HL-60 (cell line): ENCODE measurements at regions not wholly inside any gene's neighbourhood (a gene's known extent, or its start where the extent isn't known, plus 50 kb on each side); places are given as distances from the start of the nearest gene placed in this dataset.

ENCODE experiments used
- GABPA ChIP-seq: IDR thresholded peaks from 2 replicates; pipeline ENCODE4 v1.6.1; 2012; ENCODE audit warnings: low read depth
- POLR2AphosphoS5 ChIP-seq: IDR thresholded peaks from 2 replicates; pipeline ENCODE4 v1.6.1; 2012; ENCODE audit warnings: low read depth
- SPI1 ChIP-seq: IDR thresholded peaks from 2 replicates; pipeline ENCODE4 v1.6.1; 2012; ENCODE audit warnings: low read depth, mild to moderate bottlenecking, borderline replicate concordance
- TF ChIP-seq, protein P1 (sequence below): IDR thresholded peaks from one replicate; pipeline ENCODE4 v1.5.1; 2011; ENCODE audit warnings: low read length, control low read depth, inconsistent platforms; ENCODE audit not compliant: insufficient read depth
- TF ChIP-seq, protein P2 (sequence below): IDR thresholded peaks from 2 replicates; pipeline ENCODE4 v1.6.1; 2012; ENCODE audit warnings: low read depth; ENCODE audit not compliant: insufficient replicate concordance

DNA sequence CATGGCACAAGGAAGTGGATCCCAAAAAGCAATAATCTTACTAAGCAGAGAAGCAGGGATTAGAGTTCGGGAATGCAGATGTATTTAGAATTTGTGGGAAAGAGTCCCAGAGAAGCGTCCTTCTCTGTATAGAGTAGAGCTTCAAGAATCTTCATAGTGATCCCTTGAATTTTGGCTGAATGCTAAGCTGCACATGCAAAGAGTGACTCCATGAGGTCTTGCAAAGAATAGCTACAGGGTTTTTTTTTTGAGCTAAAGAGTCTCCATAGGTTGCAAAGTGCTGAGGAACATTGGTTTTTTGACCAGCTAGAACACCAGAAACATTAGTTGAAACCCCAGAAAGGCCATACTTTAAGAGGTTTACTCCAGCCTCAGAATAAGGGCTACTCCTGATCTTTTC lies 206.7 kb downstream of the CTH start:
- TF ChIP-seq POLR2AphosphoS5: no peak
- no peak for TF ChIP-seq GABPA
- TF ChIP-seq, protein P1, sequence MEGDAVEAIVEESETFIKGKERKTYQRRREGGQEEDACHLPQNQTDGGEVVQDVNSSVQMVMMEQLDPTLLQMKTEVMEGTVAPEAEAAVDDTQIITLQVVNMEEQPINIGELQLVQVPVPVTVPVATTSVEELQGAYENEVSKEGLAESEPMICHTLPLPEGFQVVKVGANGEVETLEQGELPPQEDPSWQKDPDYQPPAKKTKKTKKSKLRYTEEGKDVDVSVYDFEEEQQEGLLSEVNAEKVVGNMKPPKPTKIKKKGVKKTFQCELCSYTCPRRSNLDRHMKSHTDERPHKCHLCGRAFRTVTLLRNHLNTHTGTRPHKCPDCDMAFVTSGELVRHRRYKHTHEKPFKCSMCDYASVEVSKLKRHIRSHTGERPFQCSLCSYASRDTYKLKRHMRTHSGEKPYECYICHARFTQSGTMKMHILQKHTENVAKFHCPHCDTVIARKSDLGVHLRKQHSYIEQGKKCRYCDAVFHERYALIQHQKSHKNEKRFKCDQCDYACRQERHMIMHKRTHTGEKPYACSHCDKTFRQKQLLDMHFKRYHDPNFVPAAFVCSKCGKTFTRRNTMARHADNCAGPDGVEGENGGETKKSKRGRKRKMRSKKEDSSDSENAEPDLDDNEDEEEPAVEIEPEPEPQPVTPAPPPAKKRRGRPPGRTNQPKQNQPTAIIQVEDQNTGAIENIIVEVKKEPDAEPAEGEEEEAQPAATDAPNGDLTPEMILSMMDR: no peak
- TF ChIP-seq, protein P2, sequence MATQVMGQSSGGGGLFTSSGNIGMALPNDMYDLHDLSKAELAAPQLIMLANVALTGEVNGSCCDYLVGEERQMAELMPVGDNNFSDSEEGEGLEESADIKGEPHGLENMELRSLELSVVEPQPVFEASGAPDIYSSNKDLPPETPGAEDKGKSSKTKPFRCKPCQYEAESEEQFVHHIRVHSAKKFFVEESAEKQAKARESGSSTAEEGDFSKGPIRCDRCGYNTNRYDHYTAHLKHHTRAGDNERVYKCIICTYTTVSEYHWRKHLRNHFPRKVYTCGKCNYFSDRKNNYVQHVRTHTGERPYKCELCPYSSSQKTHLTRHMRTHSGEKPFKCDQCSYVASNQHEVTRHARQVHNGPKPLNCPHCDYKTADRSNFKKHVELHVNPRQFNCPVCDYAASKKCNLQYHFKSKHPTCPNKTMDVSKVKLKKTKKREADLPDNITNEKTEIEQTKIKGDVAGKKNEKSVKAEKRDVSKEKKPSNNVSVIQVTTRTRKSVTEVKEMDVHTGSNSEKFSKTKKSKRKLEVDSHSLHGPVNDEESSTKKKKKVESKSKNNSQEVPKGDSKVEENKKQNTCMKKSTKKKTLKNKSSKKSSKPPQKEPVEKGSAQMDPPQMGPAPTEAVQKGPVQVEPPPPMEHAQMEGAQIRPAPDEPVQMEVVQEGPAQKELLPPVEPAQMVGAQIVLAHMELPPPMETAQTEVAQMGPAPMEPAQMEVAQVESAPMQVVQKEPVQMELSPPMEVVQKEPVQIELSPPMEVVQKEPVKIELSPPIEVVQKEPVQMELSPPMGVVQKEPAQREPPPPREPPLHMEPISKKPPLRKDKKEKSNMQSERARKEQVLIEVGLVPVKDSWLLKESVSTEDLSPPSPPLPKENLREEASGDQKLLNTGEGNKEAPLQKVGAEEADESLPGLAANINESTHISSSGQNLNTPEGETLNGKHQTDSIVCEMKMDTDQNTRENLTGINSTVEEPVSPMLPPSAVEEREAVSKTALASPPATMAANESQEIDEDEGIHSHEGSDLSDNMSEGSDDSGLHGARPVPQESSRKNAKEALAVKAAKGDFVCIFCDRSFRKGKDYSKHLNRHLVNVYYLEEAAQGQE: no peak
- no peak for TF ChIP-seq SPI1
